Thoracic aorta (tissue), 2 donors: ENCODE measurements at regions not wholly inside any gene's neighbourhood (a gene's known extent, or its start where the extent isn't known, plus 50 kb on each side); places are given as distances from the start of the nearest gene placed in this dataset.

ENCODE experiments used
- ATAC-seq: fragments of 150-250 bp; one replicate; pipeline ENCODE4 v1.8.0; 2017; ENCODE audit warnings: low read depth; ENCODE audit not compliant: insufficient number of reproducible peaks, low FRiP score
- DNase-seq: peaks from one replicate; pipeline ENCODE4 v3.0.0-alpha.2; 2020; ENCODE audit warnings: low spot score
- H3K27ac ChIP-seq, 2 donors: fragments of 200-600 bp; sonication (generic); 1 replicate in 1 of 2; 2 replicates in 1 of 2; pipeline ENCODE4 v1.5.1; 2016; ENCODE audit warnings: mild to moderate bottlenecking in 2 of 2, moderate library complexity in 2 of 2
- H3K27me3 ChIP-seq: fragments of 200-600 bp; sonication (generic); replicated peaks from 2 replicates; pipeline ENCODE4 v1.6.0; 2016; ENCODE audit warnings: mild to moderate bottlenecking; ENCODE audit not compliant: insufficient read depth
- H3K36me3 ChIP-seq: fragments of 200-600 bp; sonication (generic); one replicate; pipeline ENCODE4 v1.5.1; 2016
- H3K4me1 ChIP-seq, 2 donors: fragments of 200-600 bp; sonication (generic); 1 replicate in 1 of 2; 2 replicates in 1 of 2; pipeline versions ENCODE4 v1.5.1 to v1.6.0; 2016; ENCODE audit warnings: low read depth in 2 of 2, mild to moderate bottlenecking in 1 of 2; ENCODE audit not compliant: control insufficient read depth in 1 of 2
- H3K4me3 ChIP-seq: fragments of 200-600 bp; sonication (generic); 2 replicates; pipeline ENCODE4 v1.5.1; 2016; ENCODE audit warnings: mild to moderate bottlenecking
- H3K9me3 ChIP-seq: fragments of 200-600 bp; sonication (generic); 2 replicates; pipeline ENCODE4 v1.5.1; 2016
- TF ChIP-seq, protein P1 (sequence below): fragments of 200-600 bp; sonication (generic); IDR thresholded peaks from one replicate; pipeline ENCODE4 v1.5.1; 2019; ENCODE audit warnings: antibody characterized with exemption

GRCh38 chr18:34050661-34051060 is 174.1 kb downstream of the NOL4 start:
- no peaks in the 10 kb centered on the region for H3K4me1 ChIP-seq
- no peak overlapping the region for H3K27ac ChIP-seq
- H3K4me3 ChIP-seq: no peak overlapping the region
- H3K36me3 ChIP-seq: no peaks in the 10 kb centered on the region
- H3K9me3 ChIP-seq: no peaks in the 10 kb centered on the region
- no peaks in the 10 kb centered on the region for H3K27me3 ChIP-seq
- TF ChIP-seq, protein P1, sequence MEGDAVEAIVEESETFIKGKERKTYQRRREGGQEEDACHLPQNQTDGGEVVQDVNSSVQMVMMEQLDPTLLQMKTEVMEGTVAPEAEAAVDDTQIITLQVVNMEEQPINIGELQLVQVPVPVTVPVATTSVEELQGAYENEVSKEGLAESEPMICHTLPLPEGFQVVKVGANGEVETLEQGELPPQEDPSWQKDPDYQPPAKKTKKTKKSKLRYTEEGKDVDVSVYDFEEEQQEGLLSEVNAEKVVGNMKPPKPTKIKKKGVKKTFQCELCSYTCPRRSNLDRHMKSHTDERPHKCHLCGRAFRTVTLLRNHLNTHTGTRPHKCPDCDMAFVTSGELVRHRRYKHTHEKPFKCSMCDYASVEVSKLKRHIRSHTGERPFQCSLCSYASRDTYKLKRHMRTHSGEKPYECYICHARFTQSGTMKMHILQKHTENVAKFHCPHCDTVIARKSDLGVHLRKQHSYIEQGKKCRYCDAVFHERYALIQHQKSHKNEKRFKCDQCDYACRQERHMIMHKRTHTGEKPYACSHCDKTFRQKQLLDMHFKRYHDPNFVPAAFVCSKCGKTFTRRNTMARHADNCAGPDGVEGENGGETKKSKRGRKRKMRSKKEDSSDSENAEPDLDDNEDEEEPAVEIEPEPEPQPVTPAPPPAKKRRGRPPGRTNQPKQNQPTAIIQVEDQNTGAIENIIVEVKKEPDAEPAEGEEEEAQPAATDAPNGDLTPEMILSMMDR: no peak
- ATAC-seq: no peak
- DNase-seq: no peak

DNA sequence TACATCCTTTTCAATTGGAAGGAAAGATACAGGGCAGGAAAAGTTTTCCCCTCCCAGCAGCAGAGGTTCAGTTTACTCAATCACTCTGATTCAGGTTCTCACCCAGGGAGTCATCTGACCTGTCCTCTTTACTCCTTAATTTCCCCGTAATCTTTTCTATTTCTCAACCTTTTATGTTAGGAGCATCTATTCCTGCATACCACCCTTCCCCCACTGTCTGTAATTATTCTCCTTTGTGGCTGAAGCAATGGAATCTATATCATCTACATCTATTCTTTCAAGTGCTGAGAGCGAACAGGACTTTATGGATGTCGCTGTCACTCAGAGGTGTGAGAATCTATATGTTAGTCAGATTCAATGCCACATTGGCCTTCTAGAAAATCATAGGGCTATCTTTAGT is 175.2 kb downstream of the NOL4 start:
- DNase-seq: no peak
- Histone ChIP-seq H3K36me3 (no peaks in the 10 kb centered on the region), H3K27me3 (no peaks in the 10 kb centered on the region), H3K27ac (no peak overlapping the region), H3K9me3 (no peaks in the 10 kb centered on the region), H3K4me1 (no peaks in the 10 kb centered on the region), H3K4me3 (no peak overlapping the region)
- ATAC-seq: no peak
- TF ChIP-seq, protein P1: no peak

GRCh38 chr18:34048423-34048822 is 176.3 kb downstream of the NOL4 start:
- no peak for DNase-seq
- Histone ChIP-seq H3K9me3 (no peaks in the 10 kb centered on the region), H3K4me1 (no peaks in the 10 kb centered on the region), H3K27ac (no peak overlapping the region), H3K36me3 (no peaks in the 10 kb centered on the region), H3K4me3 (no peak overlapping the region), H3K27me3 (no peaks in the 10 kb centered on the region)
- TF ChIP-seq, protein P1: no peak
- ATAC-seq: no peak

- H3K27me3 ChIP-seq: no peaks in the 10 kb centered on the region
- no peaks in the 10 kb centered on the region for H3K4me1 ChIP-seq
- no peaks in the 10 kb centered on the region for H3K9me3 ChIP-seq
- H3K27ac ChIP-seq: no peak overlapping the region
- no peak overlapping the region for H3K4me3 ChIP-seq
- TF ChIP-seq, protein P1: no peak
- H3K36me3 ChIP-seq: no peaks in the 10 kb centered on the region
- no peak for DNase-seq
- ATAC-seq: no peak
Measured at GRCh38 chr18:34042423-34043146, 182.1 kb downstream of the NOL4 start.

DNA sequence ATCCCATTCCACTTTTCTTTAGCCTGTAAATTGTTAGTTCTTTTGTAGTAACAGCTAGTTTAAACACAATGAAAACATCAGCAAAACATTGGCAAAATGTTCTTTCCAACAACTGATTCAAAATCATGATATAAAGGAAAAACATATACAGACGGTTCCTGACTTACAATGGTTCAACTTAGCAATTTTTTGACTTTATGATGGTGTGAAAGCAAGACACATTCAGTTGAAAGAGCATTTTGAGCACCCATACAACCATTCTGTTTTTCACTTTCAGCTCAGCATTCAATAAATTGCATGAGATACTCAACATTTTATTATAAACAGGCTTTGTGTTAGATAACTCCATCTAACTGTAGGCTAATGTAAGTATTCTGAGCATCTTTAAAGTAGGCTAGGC is 185.1 kb downstream of the NOL4 start:
- H3K4me1 ChIP-seq: no peaks in the 10 kb centered on the region
- TF ChIP-seq, protein P1: no peak
- H3K4me3 ChIP-seq: no peak overlapping the region

More for the DNA sequence above, 185.1 kb downstream of the NOL4 start:
- no peaks in the 10 kb centered on the region for H3K36me3 ChIP-seq
- DNase-seq (no peak), ATAC-seq (no peak)
- no peaks in the 10 kb centered on the region for H3K27me3 ChIP-seq
- H3K9me3 ChIP-seq: no peaks in the 10 kb centered on the region
- no peak overlapping the region for H3K27ac ChIP-seq
